NCI-H1930 (cell line): ENCODE measurements at regions not wholly inside any gene's neighbourhood (a gene's known extent, or its start where the extent isn't known, plus 50 kb on each side); places are given as distances from the start of the nearest gene placed in this dataset.

ENCODE experiments used
- DNase-seq, 2 experiments: peaks; one replicate each; lab custom pipeline; 2025; lab: John Stamatoyannopoulos, UW

DNA sequence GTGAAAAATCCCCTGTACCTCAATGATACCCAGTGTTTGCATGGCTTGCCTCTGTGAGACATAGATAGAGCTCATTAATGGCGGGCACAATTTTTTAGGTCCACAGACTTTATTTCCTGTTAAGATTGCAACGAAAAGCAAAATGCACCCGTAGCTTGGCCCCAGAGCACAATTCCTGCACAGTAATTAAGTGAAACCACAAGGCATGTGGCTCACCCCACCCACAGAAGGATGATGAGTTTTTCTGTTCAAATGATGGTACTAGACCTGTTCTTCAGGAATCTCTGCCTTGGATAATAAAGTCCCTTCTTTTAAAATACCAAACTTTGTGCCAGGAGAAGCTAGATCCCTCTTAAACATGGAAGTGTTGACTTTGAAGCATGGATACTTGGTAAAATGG is 738.1 kb downstream of the QKI start:
- no peak for DNase-seq

DNA sequence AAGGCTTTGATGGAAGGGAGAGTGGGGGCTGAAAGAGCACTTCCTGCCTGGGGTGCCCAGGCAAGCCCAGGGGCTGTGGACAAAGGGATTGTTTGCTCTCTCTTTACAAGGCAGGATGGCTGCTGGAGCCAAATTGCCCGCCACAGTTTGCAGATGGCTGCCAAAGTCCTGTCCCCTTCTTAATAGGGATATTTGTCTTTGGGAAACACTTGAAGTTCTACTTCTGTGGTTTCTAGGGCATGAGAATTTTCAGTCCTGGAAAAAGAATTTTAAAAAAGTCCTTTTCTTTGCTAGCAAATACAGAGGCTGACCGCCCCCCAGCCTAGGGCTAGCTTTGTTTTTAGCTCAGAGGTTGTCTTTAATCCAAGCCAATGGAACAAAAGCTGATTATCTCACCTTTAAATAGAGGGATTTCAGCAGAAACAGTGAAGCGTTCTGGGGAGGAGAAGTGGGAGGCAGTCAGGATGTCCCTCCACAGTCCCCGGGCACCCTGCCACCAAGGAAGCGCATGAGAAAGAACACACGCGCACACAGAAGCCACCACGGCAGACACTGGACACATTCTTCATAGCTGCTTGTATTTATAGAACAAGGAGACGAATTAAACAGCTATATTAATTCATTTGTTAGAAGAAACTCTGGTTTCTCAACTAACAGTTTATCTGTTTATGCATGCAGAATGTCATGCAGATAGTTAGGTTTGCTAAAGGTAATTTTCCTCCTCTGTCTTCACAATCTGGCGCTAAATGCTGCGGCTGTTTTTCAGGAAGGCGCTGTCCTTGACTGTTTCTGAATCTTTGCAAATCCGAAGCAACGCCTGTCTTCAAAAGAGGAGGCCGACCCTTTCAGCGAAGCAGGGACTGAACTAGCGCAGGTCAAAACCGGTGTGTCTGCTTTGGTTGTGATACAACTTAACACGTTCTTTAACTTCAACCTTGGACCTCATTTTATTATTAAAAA is 736.9 kb downstream of the QKI start:
- no peak for DNase-seq

DNA sequence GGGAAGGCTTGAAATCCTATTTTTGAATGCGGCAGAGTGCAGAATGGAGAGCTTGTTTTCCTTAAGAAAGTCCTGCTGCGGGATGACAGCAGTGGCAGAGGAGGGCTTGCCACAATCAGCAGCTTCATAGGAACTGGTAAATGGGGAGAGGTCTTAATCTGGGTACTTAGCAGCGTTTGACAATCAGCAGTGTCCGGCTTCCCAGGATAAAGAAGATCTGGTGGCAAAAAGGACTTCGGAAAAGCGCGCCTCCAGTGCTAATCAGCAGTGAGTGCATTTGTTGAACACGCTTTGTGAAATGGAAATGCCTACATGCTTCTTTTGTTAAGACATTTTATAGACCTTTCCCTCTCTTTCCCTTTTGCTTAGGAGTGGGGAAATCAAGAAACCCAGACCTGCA is 735.7 kb downstream of the QKI start:
- DNase-seq, result no peak

DNA sequence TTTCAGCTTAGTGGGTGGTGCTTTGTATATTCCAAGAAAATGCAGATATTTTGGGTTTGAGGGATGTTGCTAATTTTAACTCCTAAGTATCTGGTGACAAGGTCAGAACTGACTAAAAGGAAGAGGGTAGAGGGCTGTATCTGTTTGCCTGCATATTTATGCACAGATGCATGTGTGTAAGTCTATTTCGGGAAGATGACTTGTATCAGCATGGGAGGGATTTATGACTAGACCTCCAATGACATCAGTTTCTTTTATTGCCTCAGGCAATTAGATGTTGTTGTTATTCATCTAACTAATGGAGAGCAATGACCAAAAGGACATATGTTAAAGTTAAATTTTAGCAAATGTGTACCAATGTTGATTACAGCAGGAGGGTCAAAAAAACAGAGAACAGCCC is 734.3 kb downstream of the QKI start:
- no peak for DNase-seq

DNA sequence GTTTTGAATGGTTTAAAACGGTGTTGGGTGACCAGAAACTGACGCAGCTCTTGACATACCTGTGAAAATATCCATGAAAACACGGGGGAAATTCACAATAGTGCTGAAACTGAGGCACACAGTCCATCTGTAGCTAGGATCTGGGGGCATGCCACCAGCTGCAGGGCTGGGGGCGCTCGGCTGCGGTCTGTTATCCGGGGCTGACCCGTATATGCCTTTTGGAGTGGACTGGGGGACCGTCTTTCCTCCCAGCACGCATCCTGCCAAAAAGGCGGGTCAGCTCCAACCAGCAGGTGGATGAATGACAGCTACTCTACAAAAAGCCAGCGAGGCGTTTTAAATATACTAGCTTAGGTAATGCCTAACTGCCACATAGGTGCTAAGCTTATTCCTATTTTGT is 729.8 kb downstream of the QKI start:
- DNase-seq, result no peak

DNA sequence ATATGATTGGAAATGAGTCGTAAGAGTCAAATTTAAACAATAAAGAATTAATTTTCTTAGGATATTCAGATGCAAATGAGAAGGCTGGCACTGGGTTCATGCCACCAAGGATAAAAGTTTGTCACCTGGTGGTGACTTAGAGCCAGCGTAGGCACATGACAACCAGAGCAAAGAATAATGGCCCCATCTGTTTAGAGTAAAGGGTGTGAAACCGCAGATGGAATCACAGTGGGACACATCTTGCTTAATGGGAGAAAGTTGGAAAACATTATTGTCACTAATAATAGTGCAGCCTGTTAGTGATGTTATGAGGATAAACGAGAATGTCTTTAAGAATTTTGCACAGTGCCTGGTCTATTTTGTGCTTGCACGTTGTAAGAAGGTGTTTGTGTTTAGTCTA is 727.8 kb downstream of the QKI start:
- DNase-seq, result no peak

DNA sequence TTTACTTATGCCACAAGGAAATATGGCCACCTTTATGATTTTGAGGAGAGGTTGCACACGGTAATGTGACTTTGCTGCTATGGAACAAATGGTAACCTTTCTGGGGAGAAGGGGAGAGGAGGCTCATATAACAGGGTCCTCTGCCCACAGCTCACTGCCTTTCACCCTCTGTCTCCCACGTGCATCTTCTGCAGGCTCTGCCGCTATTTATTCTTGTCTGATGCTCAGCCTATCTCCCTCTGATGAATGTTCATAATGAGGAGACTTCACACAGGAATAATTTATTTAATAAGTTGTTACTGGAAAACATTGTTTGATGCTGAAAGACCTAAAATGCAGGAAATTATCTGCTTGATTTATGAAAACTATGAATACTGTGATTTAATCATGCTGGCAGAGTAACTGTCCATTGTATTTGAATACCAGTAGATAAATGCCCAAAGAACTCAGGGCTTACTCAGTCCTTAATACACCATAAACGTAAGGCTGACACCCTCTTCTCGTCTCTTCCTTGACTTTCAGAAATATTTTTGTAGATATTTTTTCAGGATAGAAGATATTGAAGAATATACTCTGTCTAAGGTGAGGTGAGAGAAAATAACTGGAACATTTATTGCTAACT is 721.1 kb downstream of the QKI start:
- no peak for DNase-seq

DNA sequence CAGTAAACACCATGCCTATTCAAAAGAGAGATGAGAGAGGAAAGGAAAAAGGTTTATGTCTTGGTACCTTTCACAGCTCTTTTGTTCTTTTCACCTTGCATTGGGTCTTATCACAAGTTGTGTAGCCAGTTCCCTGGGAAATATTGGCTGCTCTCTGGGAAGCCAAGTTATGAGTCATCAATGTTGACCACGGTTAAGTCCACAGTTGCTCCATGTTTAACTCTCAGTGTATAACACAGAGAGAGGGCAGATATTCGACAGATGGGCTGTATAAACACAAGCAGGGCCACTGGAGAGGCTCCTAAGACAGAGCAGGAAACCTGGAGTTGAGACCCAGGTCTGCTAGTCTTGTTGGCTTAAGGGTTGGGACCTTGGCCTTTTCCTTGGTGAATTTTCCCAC is 718.6 kb downstream of the QKI start:
- DNase-seq, result no peak

DNA sequence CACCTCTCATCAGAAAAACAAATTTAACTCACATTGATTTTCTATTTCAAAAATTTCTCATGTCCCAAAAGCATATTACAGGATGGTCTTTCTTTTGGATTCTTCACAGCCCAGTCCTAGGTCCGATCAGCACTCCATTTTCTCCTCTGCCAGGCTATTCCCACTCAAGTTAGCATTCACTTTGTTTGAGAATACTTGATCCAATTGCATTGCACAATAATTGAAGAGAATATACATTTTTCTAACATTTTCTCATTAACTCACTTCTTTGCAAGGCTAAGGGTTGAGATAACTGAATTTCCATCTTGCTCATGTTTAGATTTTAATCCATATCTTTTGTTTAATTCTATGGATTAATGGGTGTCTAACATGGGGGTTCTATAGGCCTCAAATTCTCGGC is 716.1 kb downstream of the QKI start:
- DNase-seq, result no peak

DNA sequence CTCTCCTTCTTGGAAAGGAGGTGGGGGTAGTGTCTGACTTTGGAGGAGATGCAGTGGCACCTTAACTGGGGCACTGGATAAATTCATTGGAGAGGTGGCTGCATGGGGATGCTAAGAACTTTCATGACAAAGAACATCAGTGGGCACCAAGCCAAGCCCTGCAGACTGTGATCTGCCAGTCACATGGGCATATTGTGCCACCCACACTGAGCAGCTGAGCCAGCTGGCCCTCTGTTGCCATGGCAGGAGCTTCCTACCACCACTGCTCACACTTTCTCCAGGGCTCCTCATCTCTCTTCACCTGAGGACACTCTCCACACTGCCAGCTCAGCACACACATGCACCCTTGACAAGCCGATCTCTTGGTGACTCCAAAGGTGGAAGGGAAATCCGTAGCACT is 715.6 kb downstream of the QKI start:
- DNase-seq, result no peak

DNA sequence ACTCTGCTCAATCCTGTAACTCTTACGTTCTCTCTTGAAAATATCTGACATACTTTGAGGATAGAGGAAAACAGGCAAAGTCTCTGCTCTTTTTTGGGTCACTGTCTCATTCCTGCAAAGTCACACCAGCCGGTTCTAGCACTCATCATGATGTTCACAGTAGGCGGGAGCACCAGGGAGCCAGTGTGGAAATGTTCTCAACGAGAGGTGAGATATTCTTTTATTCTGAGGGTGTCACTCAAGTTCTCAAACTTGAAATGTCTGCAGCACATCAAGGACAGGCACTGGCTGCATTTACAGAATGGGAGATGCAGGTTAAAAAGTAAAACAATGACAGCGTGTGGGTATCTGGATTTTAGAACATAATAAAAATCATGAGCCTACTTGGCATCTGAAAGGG is 714.7 kb downstream of the QKI start:
- no peak for DNase-seq

DNA sequence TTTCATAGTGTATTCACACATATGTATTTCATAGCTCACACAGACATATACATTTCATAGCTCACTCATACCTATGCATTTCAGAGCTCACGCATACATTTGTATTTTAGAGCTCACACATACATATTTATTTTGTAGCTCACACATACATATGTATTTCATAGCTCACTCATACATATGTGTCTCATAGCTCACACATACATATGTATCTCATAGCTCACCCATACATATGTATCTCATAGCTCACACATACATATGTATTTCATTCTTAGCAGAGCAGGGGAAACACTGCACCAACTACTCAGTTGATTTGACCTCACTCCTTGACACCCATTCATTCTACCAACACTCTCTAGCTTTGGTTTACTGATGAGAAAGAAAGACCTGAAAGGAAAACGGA is 713.6 kb downstream of the QKI start:
- DNase-seq, result no peak

DNA sequence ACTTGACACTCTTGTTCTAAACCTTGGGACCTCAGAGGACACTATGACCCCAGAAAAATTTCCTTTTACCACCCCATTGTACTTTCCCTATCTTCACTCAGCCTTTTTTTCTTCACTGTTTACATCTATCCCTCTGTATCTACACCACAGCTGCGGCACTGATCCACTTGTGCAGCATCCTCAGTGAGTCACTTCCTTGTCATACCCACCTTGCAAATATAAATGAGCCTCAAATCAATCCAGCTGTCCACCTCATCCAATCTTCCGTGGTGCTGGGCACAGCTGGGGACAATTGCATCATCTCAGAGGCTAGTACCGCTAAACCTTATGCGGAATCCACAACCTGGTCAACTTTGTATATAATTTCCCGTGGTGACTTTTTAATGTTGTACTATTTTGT is 710.5 kb downstream of the QKI start:
- no peak for DNase-seq

DNA sequence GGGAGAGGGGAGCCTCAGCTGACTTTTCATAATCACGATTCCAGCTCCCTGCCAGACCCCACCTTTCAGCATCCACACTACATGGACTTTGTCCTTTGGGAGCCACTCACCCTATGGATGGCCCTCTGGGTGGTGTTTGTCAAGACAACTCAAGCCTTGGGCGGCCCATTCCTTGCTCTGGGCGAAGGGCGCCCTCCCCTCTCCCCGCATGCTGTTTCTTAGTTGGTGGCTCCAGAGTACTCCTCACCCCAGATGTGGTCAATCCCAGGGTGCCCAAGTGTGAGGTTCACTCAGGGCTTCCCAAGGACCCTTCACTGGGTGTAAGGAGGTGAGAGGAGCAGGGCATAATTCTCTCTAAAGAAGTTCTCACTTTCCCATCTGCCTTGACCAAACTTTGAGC is 710.0 kb downstream of the QKI start:
- DNase-seq, result no peak

DNA sequence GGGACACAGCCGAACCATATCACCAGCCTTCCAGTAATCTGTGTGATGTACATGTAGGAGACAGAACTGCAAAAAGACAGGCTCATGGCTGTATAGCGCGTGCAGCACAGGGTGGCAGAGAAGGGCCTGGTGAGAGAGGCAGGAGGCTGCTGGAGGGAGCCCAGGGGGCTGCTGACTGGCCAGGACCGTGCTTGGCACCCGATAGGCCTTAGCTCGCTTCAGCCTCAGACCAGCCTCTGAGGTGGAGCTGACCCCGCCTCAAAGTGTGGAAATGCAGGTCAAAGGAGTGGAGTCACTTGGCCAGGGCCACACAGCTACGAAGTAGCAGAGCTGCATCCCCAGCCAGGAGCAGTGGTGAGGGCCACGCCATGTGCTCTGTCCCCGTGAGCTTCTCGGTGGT is 707.6 kb downstream of the QKI start:
- no peak for DNase-seq

DNA sequence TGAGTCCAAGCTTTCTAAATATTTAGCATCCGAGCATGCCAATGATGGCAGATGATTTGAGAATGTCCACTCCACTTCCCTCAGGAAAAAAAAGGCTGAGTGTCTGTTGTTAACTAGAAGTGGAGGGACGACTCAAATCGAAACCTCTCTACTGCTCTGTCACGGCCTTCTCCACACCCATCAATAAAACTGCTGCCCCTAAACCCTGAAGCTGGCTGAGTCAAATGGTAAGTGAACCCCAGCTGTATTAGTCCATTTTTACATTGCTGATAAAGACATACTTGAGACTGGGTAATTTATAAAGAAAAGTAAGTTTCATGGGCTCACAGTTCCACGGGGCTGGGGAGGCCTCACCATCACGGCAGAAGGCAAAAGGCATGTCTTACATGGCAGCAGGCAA is 707.0 kb downstream of the QKI start:
- no peak for DNase-seq

DNA sequence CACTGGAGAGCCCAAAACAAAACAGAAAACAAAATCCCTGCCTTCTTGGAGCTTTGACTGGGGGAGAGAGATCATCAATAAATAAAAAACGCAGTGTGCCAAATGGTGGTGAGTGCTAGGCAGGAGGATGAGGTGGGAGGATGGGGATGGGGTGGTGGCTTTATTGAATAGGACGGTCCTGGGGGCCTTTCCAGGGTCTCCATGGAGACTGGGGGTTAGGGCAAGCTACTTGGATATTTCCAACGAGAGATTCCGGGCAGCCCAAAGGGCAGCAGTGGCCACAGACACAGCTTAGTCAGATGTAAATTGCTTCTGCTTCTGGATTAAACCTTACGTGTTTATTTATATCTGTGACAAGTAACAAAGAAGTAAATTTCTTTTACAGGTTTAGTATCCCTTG is 700.1 kb downstream of the QKI start:
- no peak for DNase-seq

DNA sequence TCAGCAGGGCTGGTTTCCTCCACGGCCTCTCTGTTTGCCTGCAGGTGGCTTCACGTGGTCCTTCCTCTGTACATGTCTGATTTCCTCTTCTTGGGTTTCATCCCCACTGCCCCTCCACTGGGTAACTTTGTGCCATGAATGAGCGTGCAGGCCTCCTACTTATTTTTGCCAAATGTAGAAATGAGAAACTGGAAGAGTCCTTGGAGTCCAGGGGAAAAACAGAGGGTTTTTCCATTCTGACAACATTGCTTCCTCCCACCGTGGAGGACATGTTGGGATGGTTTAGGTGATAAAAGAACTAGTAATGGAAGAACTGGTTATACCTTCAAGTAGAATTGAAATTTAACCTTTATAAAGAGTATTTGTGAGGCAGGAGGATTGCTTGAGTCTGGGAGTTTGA is 699.5 kb downstream of the QKI start:
- DNase-seq, result no peak

DNA sequence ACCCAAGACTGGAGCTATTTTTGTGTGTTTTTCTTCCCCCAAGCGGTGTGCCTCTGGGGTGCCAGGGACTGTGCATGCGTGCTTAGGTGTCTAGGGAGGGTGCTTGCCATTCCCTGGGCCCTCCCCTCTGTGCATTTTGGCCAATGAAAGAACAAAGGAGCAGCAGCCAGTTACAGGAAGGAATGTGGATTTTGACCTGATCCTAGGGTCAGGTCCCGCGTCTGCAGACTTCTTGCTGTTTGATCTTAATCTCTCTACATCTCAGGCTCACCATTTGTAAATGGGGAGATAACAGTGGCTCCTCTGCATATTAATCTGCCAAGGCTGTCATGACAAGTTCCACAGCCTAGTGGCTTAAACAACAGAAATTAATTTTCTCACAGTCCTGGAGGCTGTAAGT is 699.1 kb downstream of the QKI start:
- DNase-seq, result no peak

DNA sequence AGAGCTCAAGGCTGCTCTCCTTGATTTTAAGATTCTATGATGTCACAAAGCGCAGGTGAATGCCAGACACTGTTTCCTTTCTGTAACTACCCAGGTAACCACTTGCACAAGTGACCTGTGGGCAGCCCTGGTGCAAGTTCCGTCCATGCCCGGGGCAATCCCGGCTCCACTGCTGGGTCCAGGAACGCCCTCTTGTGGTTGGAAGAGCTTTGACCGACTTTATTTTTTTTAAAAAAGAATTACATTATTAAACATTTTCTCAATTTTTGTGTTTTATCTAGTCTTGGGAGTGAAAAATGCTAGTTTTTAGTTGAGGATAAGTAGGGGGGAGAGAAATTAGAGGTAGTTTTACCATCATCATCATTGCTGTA is 695.2 kb downstream of the QKI start:
- no peak for DNase-seq

DNA sequence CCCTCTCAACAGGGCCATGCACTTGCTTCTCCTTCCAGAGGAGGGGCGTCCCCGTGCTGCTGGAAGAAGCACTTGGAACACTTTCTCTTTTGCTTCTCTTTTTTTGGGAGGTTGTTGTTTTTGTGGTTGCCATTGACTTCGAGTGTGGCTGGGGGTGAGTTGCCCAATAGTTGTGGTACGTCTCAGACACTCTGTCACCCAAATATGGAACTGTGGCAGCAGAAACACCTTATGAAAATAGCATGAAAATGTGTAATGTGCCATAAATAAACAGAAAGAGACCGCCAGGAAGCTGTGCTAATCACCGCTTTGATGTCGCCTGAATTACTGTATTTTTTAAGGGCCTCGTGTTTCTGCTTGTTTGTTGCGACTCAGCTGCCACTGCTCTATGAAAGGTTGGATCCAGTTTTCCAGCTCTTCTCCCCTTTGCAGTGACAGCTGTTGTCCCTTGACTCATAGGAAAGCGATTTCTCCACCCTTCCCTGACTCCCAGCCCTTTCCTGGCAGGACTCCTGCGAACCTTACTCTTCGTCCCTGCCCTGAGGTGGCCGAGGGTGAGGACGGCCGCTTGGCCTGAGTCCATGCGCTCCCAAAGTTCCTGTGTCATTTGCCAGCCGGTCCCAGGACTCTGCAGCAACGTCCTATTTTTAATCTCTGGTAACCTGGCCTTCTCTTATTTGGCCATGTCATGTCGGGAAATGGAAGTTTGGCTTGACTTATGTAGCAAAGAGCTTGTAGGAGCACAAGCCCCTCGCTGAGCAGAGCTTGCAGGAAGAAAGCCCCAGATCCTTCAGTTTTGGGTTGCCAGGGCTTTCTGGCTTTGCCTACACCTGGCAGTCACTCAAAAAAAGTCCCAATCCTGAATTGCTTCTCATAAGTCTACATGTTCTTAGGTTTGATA is 694.6 kb downstream of the QKI start:
- no peak for DNase-seq

DNA sequence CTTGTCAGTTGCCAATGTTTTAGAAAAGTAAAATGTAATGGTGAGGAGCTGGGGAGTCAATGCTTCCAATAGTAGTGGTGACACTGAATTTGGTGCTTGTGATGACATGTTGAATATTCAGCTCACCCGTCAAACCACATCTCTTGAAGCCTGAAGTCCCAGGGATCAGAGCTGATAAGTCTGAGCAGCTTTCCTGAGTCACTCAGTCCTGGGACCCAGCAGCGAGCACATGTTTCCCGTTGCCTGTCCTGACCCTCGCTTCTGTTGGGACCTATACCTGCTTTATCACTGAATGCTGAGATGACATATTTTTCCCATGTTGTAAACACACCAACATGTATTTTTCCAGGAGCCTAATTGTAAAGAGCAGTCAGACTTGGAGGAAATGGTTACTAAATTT is 693.6 kb downstream of the QKI start:
- DNase-seq, result no peak
